ENCODE measurements at regions not wholly inside any gene's neighbourhood (a gene's known extent, or its start where the extent isn't known, plus 50 kb on each side); places are given as distances from the start of the nearest gene placed in this dataset.

- Mint-ChIP-seq H3K36me3 (peaks cover 4% of the 10 kb centered on the region), H3K4me3 (no peak overlapping the region), H3K4me1 (no peaks in the 10 kb centered on the region), H3K27ac (no peak overlapping the region), H3K9me3 (peaks cover 19% of the 10 kb centered on the region), H3K27me3 (ENCODE audit: insufficient read depth, low read depth) (peaks cover 9% of the 10 kb centered on the region)
- DNase-seq (ENCODE audit: low spot score), result no peak
- Histone ChIP-seq H3K4me3 (no peak overlapping the region), H3K27ac (no peak overlapping the region), H3F3A (ENCODE audit: low read depth) (no peaks in the 10 kb centered on the region), H3K9me3 (ENCODE audit: low read depth) (no peaks in the 10 kb centered on the region), H3K27me3 (no peaks in the 10 kb centered on the region), H3K4me2 (no peak overlapping the region), H2AFZ (replicated peaks) (peak overlapping the region; percentile 45), H3K79me2 (ENCODE audit: low read depth) (no peaks in the 10 kb centered on the region), H3K9ac (no peak overlapping the region), H3K4me1 (no peaks in the 10 kb centered on the region), H3K36me3 (no peaks in the 10 kb centered on the region), H4K20me1 (ENCODE audit: low read depth) (no peaks in the 10 kb centered on the region)
- TF ChIP-seq CTCF (IDR thresholded peaks at IDR 0.05), result no peak
- TF ChIP-seq EZH2 (IDR thresholded peaks at IDR 0.05), result no peak
- TF ChIP-seq EZH2phosphoT487 (IDR thresholded peaks at IDR 0.05), result no peak
These were observed 189.9 kb upstream of the PIEZO2 start for GRCh38 chr18:11339188-11339775.

- Mint-ChIP-seq H3K27ac (no peak overlapping the region), H3K9me3 (no peaks in the 10 kb centered on the region), H3K4me3 (no peak overlapping the region), H3K36me3 (no peaks in the 10 kb centered on the region), H3K27me3 (ENCODE audit: insufficient read depth, low read depth) (peaks cover 3% of the 10 kb centered on the region), H3K4me1 (no peaks in the 10 kb centered on the region)
- Histone ChIP-seq H3F3A (ENCODE audit: low read depth) (no peaks in the 10 kb centered on the region), H4K20me1 (ENCODE audit: low read depth) (no peaks in the 10 kb centered on the region), H3K4me3 (no peak overlapping the region), H3K79me2 (ENCODE audit: low read depth) (no peaks in the 10 kb centered on the region), H3K4me1 (no peaks in the 10 kb centered on the region), H3K4me2 (no peak overlapping the region), H2AFZ (replicated peaks) (no peak overlapping the region), H3K27me3 (no peaks in the 10 kb centered on the region), H3K27ac (no peak overlapping the region), H3K9me3 (ENCODE audit: low read depth) (no peaks in the 10 kb centered on the region), H3K9ac (no peak overlapping the region), H3K36me3 (no peaks in the 10 kb centered on the region)
- TF ChIP-seq EZH2phosphoT487 (IDR thresholded peaks at IDR 0.05), result no peak
- TF ChIP-seq EZH2 (IDR thresholded peaks at IDR 0.05), result no peak
- no peak for TF ChIP-seq CTCF (IDR thresholded peaks at IDR 0.05)
- DNase-seq (ENCODE audit: low spot score), result no peak
These were observed 186.9 kb upstream of the PIEZO2 start for GRCh38 chr18:11336241-11336640.

GRCh38 chr18:11327391-11328009 is 178.1 kb upstream of the PIEZO2 start:
- no peaks in the 10 kb centered on the region for H3K9me3 ChIP-seq (ENCODE audit: low read depth)

More at GRCh38 chr18:11327391-11328009, 178.1 kb upstream of the PIEZO2 start:
- no peaks in the 10 kb centered on the region for H4K20me1 ChIP-seq (ENCODE audit: low read depth)
- Mint-ChIP-seq H3K9me3 (no peaks in the 10 kb centered on the region), H3K36me3 (no peaks in the 10 kb centered on the region), H3K4me1 (no peaks in the 10 kb centered on the region), H3K27me3 (ENCODE audit: insufficient read depth, low read depth) (peaks cover 2% of the 10 kb centered on the region), H3K4me3 (no peak overlapping the region), H3K27ac (no peak overlapping the region)
- TF ChIP-seq EZH2phosphoT487 (IDR thresholded peaks at IDR 0.05) (no peak), EZH2 (IDR thresholded peaks at IDR 0.05) (no peak), CTCF (IDR thresholded peaks at IDR 0.05) (no peak)
- no peak overlapping the region for H3K4me2 ChIP-seq
- H3K27ac ChIP-seq, result no peak overlapping the region
- H3F3A ChIP-seq (ENCODE audit: low read depth), result no peaks in the 10 kb centered on the region
- H3K4me3 ChIP-seq, result no peak overlapping the region
- H3K27me3 ChIP-seq, result no peaks in the 10 kb centered on the region
- no peaks in the 10 kb centered on the region for H3K4me1 ChIP-seq
- no peak overlapping the region for H2AFZ ChIP-seq (replicated peaks)
- no peak for DNase-seq (ENCODE audit: low spot score)
- H3K36me3 ChIP-seq, result no peaks in the 10 kb centered on the region
- H3K79me2 ChIP-seq (ENCODE audit: low read depth), result no peaks in the 10 kb centered on the region
- H3K9ac ChIP-seq, result no peak overlapping the region
